GM13977 (cell line): ENCODE measurements at regions not wholly inside any gene's neighbourhood (a gene's known extent, or its start where the extent isn't known, plus 50 kb on each side); places are given as distances from the start of the nearest gene placed in this dataset.

Source experiments
- DNase-seq: peaks from one replicate; pipeline ENCODE4 v3.0.0; 2012; ENCODE audit warnings: low spot score
- in situ Hi-C: fragments of 300-500 bp; cut with MboI; formaldehyde crosslinking; loops from one replicate; pipeline ENCODE4 v1.12.0; 2022; ENCODE audit warnings: low sequenced_read_pairs, low pct_unique_long_range_greater_than_20kb, mixed read lengths, inconsistent platforms; ENCODE audit not compliant: unreplicated experiment
- TF ChIP-seq, protein P1 (sequence below): IDR thresholded peaks from 2 replicates; pipeline ENCODE4 v1.5.1; 2012; ENCODE audit warnings: mild to moderate bottlenecking, control low read depth; ENCODE audit not compliant: insufficient read depth; ENCODE audit errors: extremely low read depth, missing control alignments

GRCh38 chr3:118793176-118793575, 241.5 kb downstream of the IGSF11 start:
- DNase-seq = no peak
- in situ Hi-C loops = no loop called here
- TF ChIP-seq, protein P1, sequence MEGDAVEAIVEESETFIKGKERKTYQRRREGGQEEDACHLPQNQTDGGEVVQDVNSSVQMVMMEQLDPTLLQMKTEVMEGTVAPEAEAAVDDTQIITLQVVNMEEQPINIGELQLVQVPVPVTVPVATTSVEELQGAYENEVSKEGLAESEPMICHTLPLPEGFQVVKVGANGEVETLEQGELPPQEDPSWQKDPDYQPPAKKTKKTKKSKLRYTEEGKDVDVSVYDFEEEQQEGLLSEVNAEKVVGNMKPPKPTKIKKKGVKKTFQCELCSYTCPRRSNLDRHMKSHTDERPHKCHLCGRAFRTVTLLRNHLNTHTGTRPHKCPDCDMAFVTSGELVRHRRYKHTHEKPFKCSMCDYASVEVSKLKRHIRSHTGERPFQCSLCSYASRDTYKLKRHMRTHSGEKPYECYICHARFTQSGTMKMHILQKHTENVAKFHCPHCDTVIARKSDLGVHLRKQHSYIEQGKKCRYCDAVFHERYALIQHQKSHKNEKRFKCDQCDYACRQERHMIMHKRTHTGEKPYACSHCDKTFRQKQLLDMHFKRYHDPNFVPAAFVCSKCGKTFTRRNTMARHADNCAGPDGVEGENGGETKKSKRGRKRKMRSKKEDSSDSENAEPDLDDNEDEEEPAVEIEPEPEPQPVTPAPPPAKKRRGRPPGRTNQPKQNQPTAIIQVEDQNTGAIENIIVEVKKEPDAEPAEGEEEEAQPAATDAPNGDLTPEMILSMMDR = no peak

DNA sequence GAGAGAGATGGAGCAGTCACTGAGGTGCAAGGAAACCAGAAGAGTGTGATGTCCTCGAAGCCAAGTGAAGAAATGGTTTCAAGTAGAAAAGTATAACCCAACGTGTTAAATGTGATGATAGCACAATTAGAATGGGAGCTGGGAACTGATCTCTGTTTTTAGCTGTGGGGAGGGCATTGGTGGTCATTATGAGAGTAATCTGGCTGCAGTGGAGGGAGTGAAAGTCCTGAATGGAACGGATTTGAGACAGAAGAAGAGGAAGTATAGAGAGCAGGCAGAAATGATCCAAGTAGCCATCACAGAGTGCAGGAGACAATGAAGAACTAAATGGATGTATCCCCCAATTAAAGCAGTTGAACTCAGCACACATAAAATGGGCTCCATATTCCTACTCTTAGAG, 235.3 kb downstream of the IGSF11 start:
- in situ Hi-C loops = no loop called here
- no peak for DNase-seq
- TF ChIP-seq, protein P1 = no peak

GRCh38 chr3:118801899-118802298, 232.7 kb downstream of the IGSF11 start:
- in situ Hi-C loops = no loop called here
- DNase-seq = no peak

GRCh38 chr3:118802325-118803095, 232.1 kb downstream of the IGSF11 start:
- DNase-seq = no peak
- TF ChIP-seq, protein P1 = no peak
- in situ Hi-C loops = no loop called here

More at GRCh38 chr3:118801899-118802298, 232.7 kb downstream of the IGSF11 start:
- TF ChIP-seq, protein P1 = no peak

GRCh38 chr3:118803096-118803476, 231.6 kb downstream of the IGSF11 start:
- in situ Hi-C loops = no loop called here
- TF ChIP-seq, protein P1 = no peak
- DNase-seq = no peak

GRCh38 chr3:118805007-118805406, 229.6 kb downstream of the IGSF11 start:
- TF ChIP-seq, protein P1 = no peak
- in situ Hi-C loops = no loop called here
- DNase-seq = no peak
